GM12801 (cell line): ENCODE measurements at regions not wholly inside any gene's neighbourhood (a gene's known extent, or its start where the extent isn't known, plus 50 kb on each side); places are given as distances from the start of the nearest gene placed in this dataset.

Experiments
- CTCF ChIP-seq: IDR thresholded peaks from one replicate; pipeline ENCODE4 v1.5.1; 2011; ENCODE audit warnings: control low read depth; ENCODE audit not compliant: insufficient read length; ENCODE audit errors: extremely low read depth

GRCh38 chr13:48851707-48852106, 124.0 kb upstream of the FNDC3A start:
- no peak for TF ChIP-seq CTCF

GRCh38 chr13:48852911-48853727, 122.6 kb upstream of the FNDC3A start:
- no peak for TF ChIP-seq CTCF

- no peak for TF ChIP-seq CTCF
These were observed 122.0 kb upstream of the FNDC3A start for GRCh38 chr13:48853728-48854102.

GRCh38 chr13:48857576-48857975, 118.1 kb upstream of the FNDC3A start:
- no peak for TF ChIP-seq CTCF

GRCh38 chr13:48858122-48858902, 117.4 kb upstream of the FNDC3A start:
- no peak for TF ChIP-seq CTCF

GRCh38 chr13:48859272-48860105, 116.2 kb upstream of the FNDC3A start:
- no peak for TF ChIP-seq CTCF

GRCh38 chr13:48860364-48860763, 115.3 kb upstream of the FNDC3A start:
- TF ChIP-seq CTCF = no peak
